ENCODE measurements at regions not wholly inside any gene's neighbourhood (a gene's known extent, or its start where the extent isn't known, plus 50 kb on each side); places are given as distances from the start of the nearest gene placed in this dataset.

- TF ChIP-seq POLR2A (IDR thresholded peaks at IDR 0.05; ENCODE audit: low read depth, low read length) (no peak), TAF1 (IDR thresholded peaks at IDR 0.05; ENCODE audit: borderline replicate concordance, low read depth, low read length) (no peak), POLR2AphosphoS5 (IDR thresholded peaks at IDR 0.05; ENCODE audit: low read depth, low read length) (no peak)
- FAIRE-seq (no peak), DNase-seq (ENCODE audit: insufficient read length) (no peak)
These were observed 79.0 kb upstream of the RGS17 start for GRCh38 chr6:153210083-153210482.

- no peak for FAIRE-seq
- no peak for DNase-seq (ENCODE audit: insufficient read length)
- no peak for TF ChIP-seq POLR2AphosphoS5 (IDR thresholded peaks at IDR 0.05; ENCODE audit: low read depth, low read length)
- no peak for TF ChIP-seq POLR2A (IDR thresholded peaks at IDR 0.05; ENCODE audit: low read depth, low read length)
- TF ChIP-seq TAF1 (IDR thresholded peaks at IDR 0.05; ENCODE audit: borderline replicate concordance, low read depth, low read length): no peak
These were observed 77.6 kb upstream of the RGS17 start for GRCh38 chr6:153208706-153209105.

GRCh38 chr6:153207617-153208016 lies 76.5 kb upstream of the RGS17 start:
- FAIRE-seq (no peak), DNase-seq (ENCODE audit: insufficient read length) (no peak)
- TF ChIP-seq POLR2AphosphoS5 (IDR thresholded peaks at IDR 0.05; ENCODE audit: low read depth, low read length) (no peak), POLR2A (IDR thresholded peaks at IDR 0.05; ENCODE audit: low read depth, low read length) (no peak), TAF1 (IDR thresholded peaks at IDR 0.05; ENCODE audit: borderline replicate concordance, low read depth, low read length) (no peak)

GRCh38 chr6:153207006-153207405 lies 75.9 kb upstream of the RGS17 start:
- DNase-seq (ENCODE audit: insufficient read length) (no peak), FAIRE-seq (no peak)
- TF ChIP-seq POLR2AphosphoS5 (IDR thresholded peaks at IDR 0.05; ENCODE audit: low read depth, low read length) (no peak), POLR2A (IDR thresholded peaks at IDR 0.05; ENCODE audit: low read depth, low read length) (no peak), TAF1 (IDR thresholded peaks at IDR 0.05; ENCODE audit: borderline replicate concordance, low read depth, low read length) (no peak)

GRCh38 chr6:153192943-153193885 lies 62.1 kb upstream of the RGS17 start:
- no peak for DNase-seq (ENCODE audit: insufficient read length)
- no peak for TF ChIP-seq TAF1 (IDR thresholded peaks at IDR 0.05; ENCODE audit: borderline replicate concordance, low read depth, low read length)
- no peak for TF ChIP-seq POLR2AphosphoS5 (IDR thresholded peaks at IDR 0.05; ENCODE audit: low read depth, low read length)
- no peak for TF ChIP-seq POLR2A (IDR thresholded peaks at IDR 0.05; ENCODE audit: low read depth, low read length)
- FAIRE-seq: no peak

GRCh38 chr6:153183925-153184324 lies 52.8 kb upstream of the RGS17 start:
- no peak for TF ChIP-seq POLR2A (IDR thresholded peaks at IDR 0.05; ENCODE audit: low read depth, low read length)
- no peak for TF ChIP-seq TAF1 (IDR thresholded peaks at IDR 0.05; ENCODE audit: borderline replicate concordance, low read depth, low read length)
- no peak for FAIRE-seq
- no peak for DNase-seq (ENCODE audit: insufficient read length)

All from GM12892 (cell line).